ENCODE measurements at regions not wholly inside any gene's neighbourhood (a gene's known extent, or its start where the extent isn't known, plus 50 kb on each side); places are given as distances from the start of the nearest gene placed in this dataset.
"Not testable (repeated sequence)": the region's sequence is repeated elsewhere in the genome, so short reads cannot be mapped to it uniquely, and the experiment has no call there.

DNA sequence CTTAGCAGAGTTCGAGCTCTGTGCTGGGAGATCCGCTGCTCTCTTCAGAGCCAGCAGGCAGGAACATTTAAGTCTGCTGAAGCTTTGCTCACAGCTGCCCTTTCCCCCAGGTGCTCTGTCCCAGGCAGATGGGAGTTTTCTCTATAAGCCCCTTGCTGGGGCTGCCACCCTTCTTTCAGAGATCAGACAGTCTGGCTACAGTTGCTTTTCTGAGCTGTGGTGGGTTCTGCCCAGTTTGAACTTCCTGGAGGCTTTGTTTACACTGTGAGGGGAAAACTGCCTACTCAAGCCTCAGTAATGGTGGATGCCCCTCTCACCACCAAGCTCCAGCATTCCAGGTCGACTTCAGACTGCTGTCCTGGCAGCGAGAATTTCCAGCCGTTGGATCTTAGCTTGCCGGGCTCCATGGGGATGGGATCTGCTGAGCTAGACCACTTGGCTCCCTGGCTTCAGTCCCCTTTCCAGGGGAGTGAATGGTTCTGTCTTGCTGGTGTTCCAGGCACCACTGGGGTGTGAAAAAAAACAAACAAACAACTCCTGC is 222.7 kb downstream of the UTRN start:
- Mint-ChIP-seq H3K36me3 (ENCODE audit: insufficient read depth) (peaks cover 59% of the 10 kb centered on the region), H3K4me1 (ENCODE audit: low read depth) (peaks cover 19% of the 10 kb centered on the region), H3K9me3 (peaks cover 18% of the 10 kb centered on the region)
- not testable (repeated sequence) for DNase-seq; ATAC-seq; H3K27me3 Mint-ChIP-seq (ENCODE audit: low read depth); H3K4me3 Mint-ChIP-seq

DNA sequence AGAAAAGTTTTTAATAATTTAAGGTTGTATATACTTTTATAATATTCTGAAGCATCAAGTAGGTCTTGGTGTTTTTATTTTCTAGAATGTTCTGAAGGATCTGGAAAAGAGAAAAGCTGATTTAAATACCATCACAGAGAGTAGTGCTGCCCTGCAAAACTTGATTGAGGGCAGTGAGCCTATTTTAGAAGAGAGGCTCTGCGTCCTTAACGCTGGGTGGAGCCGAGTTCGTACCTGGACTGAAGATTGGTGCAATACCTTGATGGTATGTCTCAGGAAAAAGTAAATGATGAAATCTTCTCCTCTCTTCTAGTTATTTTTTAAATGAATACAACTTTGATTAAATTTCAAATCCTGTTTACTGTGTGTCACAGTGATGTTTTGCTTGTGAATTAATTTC is 225.7 kb downstream of the UTRN start:
- ATAC-seq (no peak), DNase-seq (no peak)
- no peak overlapping the region for H3K4me3 Mint-ChIP-seq
- H3K27me3 Mint-ChIP-seq (ENCODE audit: low read depth) = no peaks in the 10 kb centered on the region
- peaks cover 11% of the 10 kb centered on the region for H3K4me1 Mint-ChIP-seq (ENCODE audit: low read depth)
- peaks cover 39% of the 10 kb centered on the region for H3K36me3 Mint-ChIP-seq (ENCODE audit: insufficient read depth)
- peaks cover 3% of the 10 kb centered on the region for H3K9me3 Mint-ChIP-seq

DNA sequence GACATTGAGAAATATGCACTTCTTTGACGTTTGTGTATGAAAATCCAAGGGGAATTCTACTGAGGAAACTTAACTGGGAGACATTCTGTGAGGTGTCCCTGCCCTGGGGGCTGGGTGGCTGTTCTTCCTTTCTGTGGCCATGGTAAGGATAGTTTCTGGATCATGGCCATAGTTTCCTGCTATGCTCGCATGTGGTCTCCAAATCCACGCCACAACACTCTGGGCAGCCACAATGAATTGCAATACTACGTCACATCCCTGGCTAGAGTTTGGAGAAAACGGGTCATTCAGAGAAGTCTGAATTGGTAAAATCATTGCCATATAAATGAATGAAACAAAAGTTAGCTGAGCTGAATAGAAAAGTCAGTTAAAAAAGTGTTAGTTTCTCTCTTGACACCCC is 230.6 kb downstream of the UTRN start:
- ATAC-seq = no peak
- H3K4me1 Mint-ChIP-seq (ENCODE audit: low read depth) = no peaks in the 10 kb centered on the region
- no peaks in the 10 kb centered on the region for H3K27me3 Mint-ChIP-seq (ENCODE audit: low read depth)
- no peak overlapping the region for H3K4me3 Mint-ChIP-seq
- no peak for DNase-seq
- H3K9me3 Mint-ChIP-seq = no peaks in the 10 kb centered on the region
- H3K36me3 Mint-ChIP-seq (ENCODE audit: insufficient read depth) = peaks cover 38% of the 10 kb centered on the region

DNA sequence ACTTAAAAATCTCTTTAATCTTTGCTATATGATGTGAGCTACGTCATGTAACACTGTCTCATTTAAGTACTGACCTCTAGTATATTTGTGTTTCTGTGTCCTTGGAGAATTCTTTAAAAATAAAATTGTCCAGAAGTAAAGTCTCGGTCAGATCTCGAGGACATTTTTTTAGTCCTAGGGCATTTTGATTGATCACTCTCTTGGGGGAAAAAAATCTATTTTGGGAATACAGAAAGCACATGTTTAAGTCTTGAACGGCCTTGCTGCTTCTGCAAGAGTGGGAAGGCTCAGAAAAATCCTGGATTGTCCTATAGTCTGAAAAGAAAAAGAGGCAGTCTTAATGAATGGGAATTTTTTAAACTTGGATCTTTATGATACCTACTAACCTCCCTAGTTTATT is 234.3 kb downstream of the UTRN start:
- ATAC-seq = no peak
- no peaks in the 10 kb centered on the region for H3K9me3 Mint-ChIP-seq
- H3K27me3 Mint-ChIP-seq (ENCODE audit: low read depth) = no peaks in the 10 kb centered on the region
- no peak for DNase-seq
- peaks cover 1% of the 10 kb centered on the region for H3K4me1 Mint-ChIP-seq (ENCODE audit: low read depth)
- H3K4me3 Mint-ChIP-seq = no peak overlapping the region
- H3K36me3 Mint-ChIP-seq (ENCODE audit: insufficient read depth) = peaks cover 41% of the 10 kb centered on the region

DNA sequence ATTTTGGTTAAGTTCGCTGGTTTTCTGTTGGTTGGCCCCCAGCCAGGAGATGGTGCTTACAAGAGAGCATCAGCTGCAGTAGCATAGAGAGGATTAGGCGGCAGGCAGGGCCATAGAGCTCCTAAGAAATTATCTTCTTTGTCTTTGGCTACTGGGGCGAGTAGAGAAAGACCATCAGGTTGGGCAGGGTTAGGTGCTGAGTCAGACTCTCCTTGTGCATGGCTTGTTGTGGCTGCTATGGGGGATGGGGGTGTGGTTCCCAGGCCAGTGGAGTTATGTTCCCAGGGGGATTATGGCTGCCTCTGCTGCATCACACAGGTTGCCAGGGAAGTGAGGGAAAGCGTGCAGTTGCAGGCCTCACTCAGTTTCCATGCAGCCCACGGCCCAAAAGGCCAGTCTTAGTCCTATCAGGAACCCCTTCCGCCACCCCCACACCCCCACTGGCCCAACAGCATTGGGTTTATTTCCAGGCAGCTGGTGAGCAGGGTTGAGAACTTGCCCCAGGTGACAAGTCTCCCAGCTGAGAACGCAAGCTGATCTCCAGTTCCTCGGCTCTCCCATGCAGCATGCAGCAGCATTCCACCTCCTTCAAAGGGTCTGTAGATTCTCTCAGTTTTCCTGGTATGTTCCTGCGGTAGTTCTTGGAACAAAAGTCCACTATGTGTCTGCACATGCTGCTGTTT is 243.7 kb downstream of the UTRN start:
- peaks cover 3% of the 10 kb centered on the region for H3K4me1 Mint-ChIP-seq (ENCODE audit: low read depth)
- peaks cover 54% of the 10 kb centered on the region for H3K36me3 Mint-ChIP-seq (ENCODE audit: insufficient read depth)
- DNase-seq (no peak), ATAC-seq (no peak)
- no peak overlapping the region for H3K4me3 Mint-ChIP-seq
- no peaks in the 10 kb centered on the region for H3K9me3 Mint-ChIP-seq
- no peaks in the 10 kb centered on the region for H3K27me3 Mint-ChIP-seq (ENCODE audit: low read depth)

DNA sequence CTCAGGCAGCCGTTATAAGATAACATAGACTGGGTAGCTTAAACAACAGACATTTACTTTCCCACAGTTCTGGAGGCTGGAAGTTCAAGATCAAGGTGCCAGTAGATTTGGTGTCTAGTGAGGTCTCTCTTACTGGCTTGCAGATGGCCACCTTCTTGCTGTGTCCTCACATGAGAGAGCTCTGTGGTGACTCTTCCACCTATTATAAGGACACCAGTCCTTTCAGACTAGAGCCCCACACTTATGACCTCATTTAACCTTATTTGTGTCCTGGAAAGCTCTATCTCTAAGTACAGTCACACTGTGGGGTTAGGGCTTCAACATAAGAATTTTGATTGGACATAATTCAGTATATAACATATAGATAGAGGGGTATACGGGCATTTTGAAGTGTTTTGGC is 245.0 kb downstream of the UTRN start:
- ATAC-seq (no peak), DNase-seq (no peak)
- Mint-ChIP-seq H3K9me3 (no peaks in the 10 kb centered on the region), H3K36me3 (ENCODE audit: insufficient read depth) (peaks cover 58% of the 10 kb centered on the region), H3K27me3 (ENCODE audit: low read depth) (no peaks in the 10 kb centered on the region), H3K4me1 (ENCODE audit: low read depth) (peaks cover 3% of the 10 kb centered on the region), H3K4me3 (no peak overlapping the region)

DNA sequence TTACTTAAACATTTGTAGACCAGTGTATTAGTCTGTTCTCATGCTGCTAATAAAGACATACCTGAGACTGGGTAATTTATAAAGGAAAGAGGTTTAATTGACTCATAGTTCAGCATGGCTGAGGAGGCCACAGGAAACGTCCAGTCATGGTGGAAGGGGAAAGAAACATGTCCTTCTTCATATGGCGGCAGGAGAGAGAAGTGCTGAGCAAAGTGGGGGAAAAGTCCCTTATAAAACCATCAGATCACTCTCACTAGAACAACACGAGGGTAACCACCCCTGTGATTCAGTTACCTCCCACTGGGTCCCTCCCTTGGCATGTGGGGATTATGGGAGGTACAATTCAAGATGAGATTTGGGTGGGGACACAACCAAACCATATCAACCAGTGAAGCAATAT is 247.1 kb downstream of the UTRN start:
- not testable (repeated sequence) for H3K9me3 Mint-ChIP-seq; H3K4me3 Mint-ChIP-seq; H3K4me1 Mint-ChIP-seq (ENCODE audit: low read depth); DNase-seq; ATAC-seq; H3K27me3 Mint-ChIP-seq (ENCODE audit: low read depth)
- peaks cover 49% of the 10 kb centered on the region for H3K36me3 Mint-ChIP-seq (ENCODE audit: insufficient read depth)

DNA sequence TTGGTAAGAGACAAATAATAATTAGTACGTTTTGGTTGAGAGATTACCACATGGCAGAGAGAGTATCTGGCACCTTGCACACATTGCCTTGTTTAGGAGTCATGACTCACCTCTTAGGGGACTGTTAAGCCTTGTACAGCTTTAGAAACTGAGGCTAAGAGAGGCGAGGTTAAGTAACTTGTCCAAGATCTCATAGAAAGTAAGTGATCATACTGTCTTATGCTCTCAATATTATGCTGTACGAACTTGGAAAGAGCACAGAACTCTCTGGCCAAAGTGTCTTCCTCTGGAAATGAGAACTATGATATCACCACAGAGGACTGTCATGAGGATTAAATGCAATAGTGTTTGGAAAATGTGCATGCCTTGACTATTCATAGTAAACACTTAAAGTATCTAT is 249.0 kb downstream of the UTRN start:
- no peak overlapping the region for H3K4me3 Mint-ChIP-seq
- no peaks in the 10 kb centered on the region for H3K27me3 Mint-ChIP-seq (ENCODE audit: low read depth)
- DNase-seq (no peak), ATAC-seq (no peak)
- peaks cover 37% of the 10 kb centered on the region for H3K36me3 Mint-ChIP-seq (ENCODE audit: insufficient read depth)
- no peaks in the 10 kb centered on the region for H3K9me3 Mint-ChIP-seq
- H3K4me1 Mint-ChIP-seq (ENCODE audit: low read depth) = no peaks in the 10 kb centered on the region

DNA sequence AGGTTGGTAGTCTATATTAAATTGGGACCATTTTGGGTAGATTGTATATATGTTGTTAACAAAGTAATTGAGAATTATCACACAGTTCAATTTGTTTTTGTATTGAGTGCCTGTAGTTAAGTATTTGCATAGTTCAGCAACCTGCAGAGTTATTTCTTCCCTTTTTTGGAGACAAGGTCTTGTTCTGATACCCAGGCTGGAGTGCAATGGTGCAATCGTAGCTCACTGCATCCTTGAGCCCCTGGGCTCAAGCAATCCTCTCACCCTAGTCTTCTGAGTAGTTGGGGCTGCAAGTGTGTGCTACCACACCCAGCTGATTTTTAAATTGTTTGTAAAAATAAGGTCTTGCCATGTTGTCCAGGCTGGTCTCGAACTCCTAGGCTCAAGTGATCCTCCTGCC is 250.5 kb downstream of the UTRN start:
- Mint-ChIP-seq H3K36me3 (ENCODE audit: insufficient read depth) (peaks cover 32% of the 10 kb centered on the region), H3K27me3 (ENCODE audit: low read depth) (no peaks in the 10 kb centered on the region), H3K9me3 (no peaks in the 10 kb centered on the region), H3K4me1 (ENCODE audit: low read depth) (no peaks in the 10 kb centered on the region), H3K4me3 (no peak overlapping the region)
- DNase-seq (no peak), ATAC-seq (no peak)

DNA sequence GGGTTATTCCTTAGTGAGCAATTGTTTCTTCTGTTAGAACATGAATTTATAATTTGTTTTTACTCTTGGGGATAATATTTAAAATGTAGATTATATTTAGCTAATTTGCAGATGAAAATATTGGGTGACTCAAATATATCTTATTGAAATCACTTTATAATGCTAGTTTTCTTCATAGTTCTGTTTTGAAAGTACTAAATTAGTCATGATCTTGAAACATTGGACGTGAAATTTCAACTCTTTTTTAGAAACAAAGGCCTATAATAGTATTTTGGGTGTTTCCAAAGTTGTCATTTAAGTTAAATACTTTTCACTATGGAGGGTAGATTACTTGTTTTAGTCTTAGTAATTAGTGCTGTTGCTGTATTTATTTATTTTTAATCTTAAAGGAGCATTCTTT is 250.9 kb downstream of the UTRN start:
- Mint-ChIP-seq H3K4me3 (no peak overlapping the region), H3K36me3 (ENCODE audit: insufficient read depth) (peaks cover 30% of the 10 kb centered on the region), H3K4me1 (ENCODE audit: low read depth) (no peaks in the 10 kb centered on the region), H3K27me3 (ENCODE audit: low read depth) (no peaks in the 10 kb centered on the region), H3K9me3 (no peaks in the 10 kb centered on the region)
- DNase-seq (no peak), ATAC-seq (no peak)

DNA sequence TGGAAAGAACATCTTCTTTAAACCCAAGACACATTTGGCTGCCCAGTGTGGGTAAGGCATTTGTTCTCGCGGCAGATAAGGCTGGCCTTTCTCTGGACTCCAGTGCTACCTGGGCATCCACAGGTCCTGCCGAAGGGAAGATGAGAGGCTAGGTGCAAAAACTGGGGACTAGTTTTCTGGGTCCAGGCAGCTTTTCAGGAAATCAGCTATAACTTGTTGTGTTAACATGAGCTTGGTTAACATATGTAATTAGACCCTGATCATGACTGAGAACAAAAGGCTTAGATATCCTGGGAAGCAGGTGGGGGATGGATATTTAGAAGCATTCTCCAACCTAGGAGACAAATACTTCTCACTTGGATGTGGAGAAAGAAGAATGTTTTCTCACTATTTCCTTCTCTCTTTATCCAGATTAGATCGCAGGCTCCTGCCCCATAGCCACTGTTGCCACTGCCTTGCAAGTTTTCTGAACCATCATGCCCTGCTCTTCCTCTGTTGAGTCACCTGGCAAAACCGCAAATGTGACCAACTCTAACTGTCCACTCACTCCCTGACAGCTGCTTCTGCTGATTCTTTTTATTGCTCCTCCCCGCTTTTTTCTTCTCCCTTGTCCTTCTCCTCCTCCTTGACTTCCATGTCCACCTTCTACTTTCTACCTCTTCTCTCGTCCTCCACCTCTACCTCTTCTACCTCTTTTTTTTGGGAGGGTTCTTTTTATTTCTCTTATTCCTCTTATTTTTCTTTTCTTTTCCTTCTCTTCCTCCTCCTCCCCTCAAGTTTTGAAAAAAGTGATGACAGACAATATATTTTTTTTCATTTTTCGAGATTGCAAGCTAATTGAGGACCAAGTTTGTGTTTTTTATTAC is 258.1 kb downstream of the UTRN start:
- Mint-ChIP-seq H3K4me3 (no peak overlapping the region), H3K27me3 (ENCODE audit: low read depth) (no peaks in the 10 kb centered on the region), H3K9me3 (no peaks in the 10 kb centered on the region), H3K36me3 (ENCODE audit: insufficient read depth) (peaks cover 47% of the 10 kb centered on the region), H3K4me1 (ENCODE audit: low read depth) (peaks cover 13% of the 10 kb centered on the region)
- no peak for ATAC-seq
- DNase-seq = no peak

DNA sequence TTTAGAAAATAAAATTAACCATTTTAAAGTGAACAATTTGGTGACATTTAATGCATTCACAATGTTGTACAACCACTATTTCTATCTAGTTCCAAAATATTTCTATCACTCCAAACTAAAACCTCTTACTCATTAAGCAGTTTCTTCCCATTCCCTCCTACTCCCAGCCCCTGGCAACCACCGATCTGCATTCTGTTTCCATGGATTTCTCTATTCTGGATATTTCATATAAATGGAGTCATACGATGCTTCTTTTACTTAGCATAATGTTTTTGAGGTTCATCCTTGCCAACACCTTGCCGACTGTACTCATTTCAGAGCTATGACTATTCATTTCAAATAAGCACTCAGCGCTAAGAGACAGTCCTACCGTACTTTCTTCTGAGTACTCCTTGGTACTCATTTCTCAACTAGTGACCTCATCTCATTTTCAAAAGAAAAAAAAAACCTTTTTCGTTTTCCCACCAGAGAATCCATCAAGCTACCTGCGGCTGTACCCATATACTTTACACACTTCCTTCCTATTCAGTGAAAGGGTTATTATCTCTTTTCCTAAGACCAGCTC is 259.2 kb downstream of the UTRN start:
- Mint-ChIP-seq H3K4me1 (ENCODE audit: low read depth) (peaks cover 13% of the 10 kb centered on the region), H3K4me3 (no peak overlapping the region), H3K27me3 (ENCODE audit: low read depth) (no peaks in the 10 kb centered on the region), H3K36me3 (ENCODE audit: insufficient read depth) (peaks cover 54% of the 10 kb centered on the region), H3K9me3 (no peaks in the 10 kb centered on the region)
- ATAC-seq (peak; percentile 77 to 95), DNase-seq (no peak)

DNA sequence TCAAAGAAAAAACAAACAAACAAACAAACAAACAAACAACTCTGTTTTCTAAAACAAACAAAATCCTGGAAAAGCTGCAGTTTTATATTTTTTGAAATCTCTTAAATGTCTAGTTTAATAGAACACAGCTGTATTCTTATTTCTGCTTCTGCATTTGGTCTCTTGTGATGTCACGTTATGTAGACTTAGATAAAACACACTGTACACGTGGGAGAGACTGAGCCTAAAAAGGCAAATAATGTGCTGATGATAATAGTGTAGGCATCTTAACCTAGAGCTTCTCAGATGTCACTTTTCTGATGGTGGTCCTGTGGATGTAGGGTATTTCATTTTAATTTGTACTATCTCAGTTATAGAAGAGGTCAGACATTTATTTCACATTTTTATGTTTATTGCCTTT is 261.7 kb downstream of the UTRN start:
- Mint-ChIP-seq H3K4me1 (ENCODE audit: low read depth) (peaks cover 13% of the 10 kb centered on the region), H3K9me3 (no peaks in the 10 kb centered on the region), H3K4me3 (no peak overlapping the region), H3K27me3 (ENCODE audit: low read depth) (no peaks in the 10 kb centered on the region), H3K36me3 (ENCODE audit: insufficient read depth) (peaks cover 59% of the 10 kb centered on the region)
- DNase-seq (no peak), ATAC-seq (no peak)

DNA sequence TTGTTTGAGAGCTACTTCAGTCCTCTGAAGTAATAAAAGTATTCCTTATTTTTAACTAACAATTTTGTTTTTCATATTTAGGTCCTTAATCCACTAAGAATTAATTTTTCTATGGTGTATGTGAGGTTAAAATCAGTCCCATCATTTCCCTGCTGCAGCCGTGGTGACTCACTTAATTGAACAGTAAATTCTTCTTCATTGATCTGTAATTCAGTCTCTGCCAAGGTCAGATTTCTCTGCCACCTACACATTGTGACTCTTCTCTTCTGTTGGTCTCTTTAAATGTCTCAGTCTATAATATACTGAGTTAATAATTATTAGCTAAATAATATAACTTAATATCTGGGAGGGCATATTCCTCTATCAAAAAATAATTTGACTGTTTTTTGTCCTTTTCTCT is 262.3 kb downstream of the UTRN start:
- H3K4me1 Mint-ChIP-seq (ENCODE audit: low read depth) = peaks cover 13% of the 10 kb centered on the region
- ATAC-seq (no peak), DNase-seq (no peak)
- peaks cover 57% of the 10 kb centered on the region for H3K36me3 Mint-ChIP-seq (ENCODE audit: insufficient read depth)
- no peak overlapping the region for H3K4me3 Mint-ChIP-seq
- no peaks in the 10 kb centered on the region for H3K27me3 Mint-ChIP-seq (ENCODE audit: low read depth)
- no peaks in the 10 kb centered on the region for H3K9me3 Mint-ChIP-seq

DNA sequence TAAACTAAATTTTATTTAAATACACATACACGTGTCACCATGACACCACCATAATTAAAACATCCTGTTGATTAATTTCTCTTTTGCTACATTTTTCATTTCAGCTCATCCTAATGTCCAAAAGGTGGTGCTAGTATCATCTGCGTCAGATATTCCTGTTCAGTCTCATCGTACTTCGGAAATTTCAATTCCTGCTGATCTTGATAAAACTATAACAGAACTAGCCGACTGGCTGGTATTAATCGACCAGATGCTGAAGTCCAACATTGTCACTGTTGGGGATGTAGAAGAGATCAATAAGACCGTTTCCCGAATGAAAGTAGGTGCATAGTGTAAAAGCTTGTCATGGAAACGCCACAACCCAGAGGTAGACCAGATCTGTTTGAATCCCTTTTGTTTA is 263.4 kb downstream of the UTRN start:
- H3K4me3 Mint-ChIP-seq = no peak overlapping the region
- peaks cover 11% of the 10 kb centered on the region for H3K4me1 Mint-ChIP-seq (ENCODE audit: low read depth)
- ATAC-seq = no peak
- H3K27me3 Mint-ChIP-seq (ENCODE audit: low read depth) = no peaks in the 10 kb centered on the region
- H3K9me3 Mint-ChIP-seq = no peaks in the 10 kb centered on the region
- H3K36me3 Mint-ChIP-seq (ENCODE audit: insufficient read depth) = peaks cover 54% of the 10 kb centered on the region
- DNase-seq = no peak

All from activated T-cell treated with anti-CD3 and anti-CD28 coated beads, Interleukin-2, amount 50 U/mL, for 4 hours (primary cell).